ENCODE measurements at regions not wholly inside any gene's neighbourhood (a gene's known extent, or its start where the extent isn't known, plus 50 kb on each side); places are given as distances from the start of the nearest gene placed in this dataset.
"Not testable (repeated sequence)": the region's sequence is repeated elsewhere in the genome, so short reads cannot be mapped to it uniquely, and the experiment has no call there.

GRCh38 chr6:84576029-84576428, 188.4 kb downstream of the TBX18 start:
- intact Hi-C loops (cut with DNase I; ENCODE audit: low total_unique reads), result no loop called here
- H3K9me3 ChIP-seq, result no peaks in the 10 kb centered on the region
- H3K4me1 ChIP-seq, result no peaks in the 10 kb centered on the region
- H3K4me3 ChIP-seq, result no peak overlapping the region
- H3K27ac ChIP-seq, result no peak overlapping the region
- H3K36me3 ChIP-seq, result no peaks in the 10 kb centered on the region
- DNase-seq (ENCODE audit: low spot score in 2 of 2), result no peak
- TF ChIP-seq POLR2AphosphoS5 (IDR thresholded peaks at IDR 0.05) (no peak), POLR2A (IDR thresholded peaks at IDR 0.05) (no peak)
- TF ChIP-seq, protein P1, sequence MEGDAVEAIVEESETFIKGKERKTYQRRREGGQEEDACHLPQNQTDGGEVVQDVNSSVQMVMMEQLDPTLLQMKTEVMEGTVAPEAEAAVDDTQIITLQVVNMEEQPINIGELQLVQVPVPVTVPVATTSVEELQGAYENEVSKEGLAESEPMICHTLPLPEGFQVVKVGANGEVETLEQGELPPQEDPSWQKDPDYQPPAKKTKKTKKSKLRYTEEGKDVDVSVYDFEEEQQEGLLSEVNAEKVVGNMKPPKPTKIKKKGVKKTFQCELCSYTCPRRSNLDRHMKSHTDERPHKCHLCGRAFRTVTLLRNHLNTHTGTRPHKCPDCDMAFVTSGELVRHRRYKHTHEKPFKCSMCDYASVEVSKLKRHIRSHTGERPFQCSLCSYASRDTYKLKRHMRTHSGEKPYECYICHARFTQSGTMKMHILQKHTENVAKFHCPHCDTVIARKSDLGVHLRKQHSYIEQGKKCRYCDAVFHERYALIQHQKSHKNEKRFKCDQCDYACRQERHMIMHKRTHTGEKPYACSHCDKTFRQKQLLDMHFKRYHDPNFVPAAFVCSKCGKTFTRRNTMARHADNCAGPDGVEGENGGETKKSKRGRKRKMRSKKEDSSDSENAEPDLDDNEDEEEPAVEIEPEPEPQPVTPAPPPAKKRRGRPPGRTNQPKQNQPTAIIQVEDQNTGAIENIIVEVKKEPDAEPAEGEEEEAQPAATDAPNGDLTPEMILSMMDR (IDR thresholded peaks at IDR 0.05), result no peak
- H3K27me3 ChIP-seq, result no peaks in the 10 kb centered on the region

GRCh38 chr6:84575264-84575663, 189.1 kb downstream of the TBX18 start:
- TF ChIP-seq POLR2A (IDR thresholded peaks at IDR 0.05) (no peak), POLR2AphosphoS5 (IDR thresholded peaks at IDR 0.05) (no peak)
- TF ChIP-seq, protein P1 (IDR thresholded peaks at IDR 0.05), result no peak

GRCh38 chr6:84569882-84570281, 194.5 kb downstream of the TBX18 start:
- TF ChIP-seq POLR2A (IDR thresholded peaks at IDR 0.05) (no peak), POLR2AphosphoS5 (IDR thresholded peaks at IDR 0.05) (no peak)
- TF ChIP-seq, protein P1 (IDR thresholded peaks at IDR 0.05), result no peak
- Histone ChIP-seq H3K9me3 (peaks cover 0 to 6% of the 10 kb centered on the region in 2 donors), H3K4me1 (no peaks in the 10 kb centered on the region), H3K4me3 (no peak overlapping the region), H3K27me3 (no peaks in the 10 kb centered on the region), H3K27ac (no peak overlapping the region), H3K36me3 (no peaks in the 10 kb centered on the region)
- no peak for DNase-seq (ENCODE audit: low spot score in 2 of 2)
- intact Hi-C loops (cut with DNase I; ENCODE audit: low total_unique reads), result no loop called here

More at GRCh38 chr6:84575264-84575663, 189.1 kb downstream of the TBX18 start:
- Histone ChIP-seq H3K9me3 (no peaks in the 10 kb centered on the region), H3K4me1 (no peaks in the 10 kb centered on the region), H3K27ac (no peak overlapping the region), H3K27me3 (no peaks in the 10 kb centered on the region), H3K4me3 (no peak overlapping the region), H3K36me3 (no peaks in the 10 kb centered on the region)
- intact Hi-C loops (cut with DNase I; ENCODE audit: low total_unique reads), result no loop called here
- no peak for DNase-seq (ENCODE audit: low spot score in 2 of 2)

DNA sequence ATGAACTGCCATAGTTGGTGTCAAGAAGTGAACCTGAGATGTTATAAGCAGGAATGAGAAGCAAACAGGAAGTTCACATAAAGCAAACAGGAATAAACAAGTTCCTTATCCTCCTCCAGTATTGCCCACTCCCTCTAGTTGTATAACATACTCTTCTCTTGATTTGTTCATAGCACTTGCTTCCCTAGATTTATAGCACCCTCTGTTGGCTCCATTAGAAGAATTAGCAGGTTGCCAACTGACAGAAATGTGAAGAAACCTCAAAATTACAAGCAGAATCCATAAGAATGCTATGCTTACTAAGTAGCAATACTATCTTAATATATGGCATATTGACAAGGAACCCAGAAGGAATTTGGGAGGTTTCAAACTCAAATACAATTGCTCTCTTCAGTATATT, 195.4 kb downstream of the TBX18 start:
- intact Hi-C loops (cut with DNase I; ENCODE audit: low total_unique reads), result no loop called here
- no peak overlapping the region for H3K27ac ChIP-seq
- H3K4me1 ChIP-seq, result no peaks in the 10 kb centered on the region
- TF ChIP-seq POLR2AphosphoS5 (IDR thresholded peaks at IDR 0.05) (no peak), POLR2A (IDR thresholded peaks at IDR 0.05) (no peak)
- TF ChIP-seq, protein P1 (IDR thresholded peaks at IDR 0.05), result no peak
- H3K36me3 ChIP-seq, result no peaks in the 10 kb centered on the region
- no peak for DNase-seq (ENCODE audit: low spot score in 2 of 2)
- no peak overlapping the region for H3K4me3 ChIP-seq
- peaks cover 0 to 6% of the 10 kb centered on the region in 2 donors for H3K9me3 ChIP-seq
- H3K27me3 ChIP-seq, result no peaks in the 10 kb centered on the region

DNA sequence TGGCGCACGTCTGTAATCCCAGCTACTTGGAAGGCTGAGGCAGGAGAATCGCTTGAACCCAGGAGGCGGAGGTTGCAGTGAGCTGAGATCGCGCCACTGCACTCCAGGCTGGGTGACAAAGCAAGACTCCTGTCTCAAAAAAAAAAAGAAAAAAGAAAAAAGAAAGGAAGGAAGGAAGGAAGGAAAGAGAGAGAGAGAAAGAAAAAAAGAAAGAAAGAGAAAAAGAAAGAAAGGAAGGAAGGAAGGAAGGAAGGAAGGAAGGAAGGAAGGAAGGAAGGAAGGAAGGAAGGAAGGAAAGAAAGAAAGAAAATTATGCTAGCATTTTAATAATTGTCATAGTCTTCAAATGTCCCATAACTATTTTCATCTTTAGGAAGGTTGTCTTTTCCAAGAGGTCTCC, 198.7 kb downstream of the TBX18 start:
- DNase-seq (ENCODE audit: low spot score in 2 of 2); H3K9me3 ChIP-seq; H3K36me3 ChIP-seq; H3K27ac ChIP-seq; H3K27me3 ChIP-seq; H3K4me3 ChIP-seq; intact Hi-C loops (cut with DNase I; ENCODE audit: low total_unique reads); H3K4me1 ChIP-seq: not testable (repeated sequence)
